HepG2 (cell line): ENCODE measurements at regions not wholly inside any gene's neighbourhood (a gene's known extent, or its start where the extent isn't known, plus 50 kb on each side); places are given as distances from the start of the nearest gene placed in this dataset.

Source experiments
- ATAC-seq: fragments of 200-7000 bp; cut with Tn5 transposase; 3 replicates; pipeline ENCODE4 v1.9.1; 2020; ENCODE audit warnings: mild to moderate bottlenecking, moderate library complexity
- BruUV-seq: library from RNA; stranded (reverse); fragments of 400-500 nt; replicated peaks from 2 replicates; lab custom pipeline; 2021; lab: Mats Ljungman, UMichigan
- CTCF ChIA-PET: fragments of 300-600 bp; formaldehyde crosslinking; extraction: SDS; loops from one replicate; lab custom pipeline; 2021; ENCODE audit warnings: low total read pairs, inconsistent platforms, low intra/inter-chr PET ratio; lab: Yijun Ruan, JAX
- POLR2A ChIA-PET: fragments of 350-600 bp; sonication (Branson Sonifier 250); formaldehyde crosslinking; loops from one replicate; lab custom pipeline; 2020; ENCODE audit warnings: antibody characterized with exemption, inconsistent platforms; lab: Yijun Ruan, JAX
- DNase-seq: peaks from one replicate; pipeline ENCODE4 v3.0.0-alpha.2; 2015; ENCODE audit warnings: low spot score
- FAIRE-seq: peaks from 3 replicates; lab custom pipeline; 2011; peaks lifted over from hg19 to GRCh38; lab: Jason Lieb, UNC
- H2AFZ ChIP-seq: one replicate; pipeline ENCODE4 v1.6.1; 2011; ENCODE audit warnings: low read length, inconsistent platforms
- H3K27ac ChIP-seq: fragments of 300-600 bp; 3 replicates; pipeline ENCODE4 v1.8.0; 2011; ENCODE audit warnings: mixed run types, mild to moderate bottlenecking, mixed read lengths, low read length, inconsistent platforms; ENCODE audit not compliant: insufficient read depth; ENCODE audit errors: extremely low read length
- H3K27me3 ChIP-seq, 2 experiments: fragments of 200-600 bp in 1 of 2; 2 replicates in 1 of 2; 3 replicates in 1 of 2; pipeline versions ENCODE4 v1.6.0 to v1.8.0; 2011; ENCODE audit warnings: low read length in 2 of 2, mild to moderate bottlenecking in 2 of 2, moderate library complexity in 2 of 2, inconsistent platforms in 1 of 2; ENCODE audit not compliant: insufficient read depth in 2 of 2, control insufficient read depth in 1 of 2
- H3K36me3 ChIP-seq, 2 experiments: fragments of 200-600 bp in 1 of 2; replicated peaks in 1 of 2; 2 replicates in 1 of 2; 3 replicates in 1 of 2; pipeline versions ENCODE4 v1.5.1 to v1.8.0; 2011; ENCODE audit warnings: low read length in 2 of 2, inconsistent platforms in 1 of 2; ENCODE audit not compliant: insufficient read depth in 2 of 2, control insufficient read depth in 1 of 2
- H3K4me1 ChIP-seq: 2 replicates; pipeline ENCODE4 v1.5.1; 2012; ENCODE audit warnings: low read length, inconsistent platforms; ENCODE audit not compliant: insufficient read depth
- H3K4me2 ChIP-seq: 2 replicates; pipeline ENCODE4 v1.6.0; 2011; ENCODE audit warnings: low read depth, low read length, inconsistent platforms
- H3K4me3 ChIP-seq, 3 experiments: fragments of 200-600 bp in 1 of 3; sonication (generic), shearing (Covaris generic) in 1 of 3; replicated peaks in 1 of 3; 2 replicates each; pipeline ENCODE4 v1.5.1; 2011 to 2016; ENCODE audit warnings: low read length in 3 of 3, inconsistent platforms in 2 of 3, low read depth in 2 of 3, mild to moderate bottlenecking in 2 of 3, control low read depth in 1 of 3, mixed read lengths in 1 of 3; ENCODE audit not compliant: insufficient read depth in 1 of 3
- H3K79me2 ChIP-seq: one replicate; pipeline ENCODE4 v1.6.1; 2011; ENCODE audit warnings: low read length, inconsistent platforms; ENCODE audit not compliant: insufficient read depth
- H3K9ac ChIP-seq: 2 replicates; pipeline ENCODE4 v1.6.0; 2011; ENCODE audit warnings: mild to moderate bottlenecking, low read depth, low read length, inconsistent platforms; ENCODE audit not compliant: insufficient read depth
- H3K9me3 ChIP-seq: 2 replicates; pipeline ENCODE4 v1.5.1; 2012; ENCODE audit warnings: mild to moderate bottlenecking, low read length
- H4K20me1 ChIP-seq: 2 replicates; pipeline ENCODE4 v1.6.0; 2011; ENCODE audit warnings: inconsistent platforms, mild to moderate bottlenecking, low read length, moderate library complexity; ENCODE audit not compliant: insufficient read depth
- ASH2L ChIP-seq: fragments of 300-600, 200-600 bp; sonication (generic); IDR thresholded peaks from 2 replicates; pipeline ENCODE4 v1.7.0; 2017; ENCODE audit warnings: low read depth, mild to moderate bottlenecking, moderate library complexity, mixed read lengths, low read length; ENCODE audit not compliant: insufficient read length
- BRCA1 ChIP-seq: sonication (generic); formaldehyde crosslinking; IDR thresholded peaks from 2 replicates; pipeline ENCODE4 v1.4.0; 2020; ENCODE audit warnings: missing genetic modification reagents
- GTF3A ChIP-seq: sonication (generic); formaldehyde crosslinking; conservative IDR thresholded peaks from 2 replicates; pipeline ENCODE4 v1.4.0; 2020; ENCODE audit warnings: mild to moderate bottlenecking, missing genetic modification reagents
- KDM5B ChIP-seq: sonication (generic); formaldehyde crosslinking; IDR thresholded peaks from 2 replicates; pipeline ENCODE4 v1.4.0; 2020; ENCODE audit warnings: missing genetic modification reagents, mild to moderate bottlenecking, borderline replicate concordance
- MAF1 ChIP-seq: sonication (generic); formaldehyde crosslinking; IDR thresholded peaks from 2 replicates; pipeline ENCODE4 v1.5.0; 2020; ENCODE audit warnings: missing genetic modification reagents, borderline replicate concordance
- MEIS1 ChIP-seq: sonication (generic); formaldehyde crosslinking; IDR thresholded peaks from 2 replicates; pipeline ENCODE4 v1.9.0; 2021; ENCODE audit warnings: mild to moderate bottlenecking, missing genetic modification reagents, moderate library complexity, borderline replicate concordance
- NRL ChIP-seq: sonication (generic); formaldehyde crosslinking; IDR thresholded peaks from 2 replicates; pipeline ENCODE4 v1.5.0; 2020; ENCODE audit warnings: missing genetic modification reagents, mild to moderate bottlenecking, moderate library complexity, borderline replicate concordance
- SALL2 ChIP-seq: sonication (generic); formaldehyde crosslinking; IDR thresholded peaks from 2 replicates; pipeline ENCODE4 v1.8.1; 2023; ENCODE audit warnings: mild to moderate bottlenecking, missing genetic modification reagents, inconsistent platforms
- SOX5 ChIP-seq: IDR thresholded peaks from 2 replicates; pipeline ENCODE4 v1.6.1; 2016; ENCODE audit warnings: borderline replicate concordance
- THYN1 ChIP-seq: sonication (generic); formaldehyde crosslinking; IDR thresholded peaks from 2 replicates; pipeline ENCODE4 v1.8.1; 2023; ENCODE audit warnings: low read depth, mild to moderate bottlenecking, moderate library complexity, missing genetic modification reagents, borderline replicate concordance
- ZNF530 ChIP-seq: sonication (generic); formaldehyde crosslinking; IDR thresholded peaks from 2 replicates; pipeline ENCODE4 v1.5.0; 2020; ENCODE audit warnings: low read depth, mild to moderate bottlenecking, missing genetic modification reagents
- ZNF839 ChIP-seq: sonication (generic); formaldehyde crosslinking; IDR thresholded peaks from 2 replicates; pipeline ENCODE4 v1.4.0; 2020; ENCODE audit warnings: missing genetic modification reagents, mild to moderate bottlenecking, borderline replicate concordance
- WGBS: methylation state at CpG from one replicate; pipeline ENCODE4 v1.1.6; 2017; ENCODE audit warnings: low lambda C conversion rate; 5-methylcytosine and 5-hydroxymethylcytosine counted together
- in situ Hi-C: cut with HindIII; loops from 2 replicates; pipeline ENCODE4 v1.10.0; 2017; ENCODE audit warnings: low pct_unique_long_range_greater_than_20kb; ENCODE audit not compliant: extremely low pct_ligation_motif_present
- intact Hi-C: fragments of 100-400 bp; cut with micrococcal nuclease; formaldehyde crosslinking; loops from one replicate; pipeline ENCODE4 v1.10.0; 2022; ENCODE audit not compliant: unreplicated experiment
- TF ChIP-seq, protein P1 (sequence below): sonication (generic); formaldehyde crosslinking; IDR thresholded peaks from 2 replicates; pipeline ENCODE4 v1.5.0; 2020; ENCODE audit warnings: missing genetic modification reagents

DNA sequence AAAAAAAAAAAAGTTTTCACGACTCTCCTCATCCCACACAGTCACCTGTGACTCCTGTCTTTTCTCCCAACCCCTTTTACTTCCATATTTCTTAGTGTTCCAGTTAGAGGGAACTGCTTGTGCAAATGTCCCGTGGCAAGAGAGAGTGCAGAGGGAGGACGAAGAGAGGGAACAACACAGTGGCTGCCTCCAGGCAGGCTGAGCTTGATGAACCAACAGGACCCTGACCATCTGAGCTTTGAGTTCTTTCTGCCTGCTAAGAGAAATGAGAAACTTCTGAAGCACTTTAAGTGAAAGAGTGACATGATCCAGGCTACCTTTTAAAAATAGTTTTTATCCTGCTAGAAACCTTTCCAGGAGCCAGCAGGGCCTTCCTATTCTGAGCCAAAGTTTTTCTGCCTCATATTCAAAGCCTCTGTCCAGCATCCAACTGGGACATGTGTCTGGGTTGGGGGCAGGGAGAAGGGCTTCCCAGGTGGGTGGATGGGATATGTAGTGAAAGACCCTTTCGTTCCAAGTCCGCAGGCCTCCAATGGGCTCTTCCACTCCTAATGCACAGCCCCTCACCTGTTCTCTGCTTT lies 239.9 kb downstream of the OPA1 start:
- Histone ChIP-seq H3K36me3 (no peaks in the 10 kb centered on the region), H3K79me2 (no peaks in the 10 kb centered on the region), H3K9ac (no peak overlapping the region), H3K9me3 (no peaks in the 10 kb centered on the region), H3K4me3 (no peak overlapping the region), H2AFZ (no peak overlapping the region), H3K27me3 (peaks cover 0 to 2% of the 10 kb centered on the region in 2 experiments; a peak in 1 of 5 replicates), H3K27ac (no peak overlapping the region), H3K4me2 (no peak overlapping the region), H3K4me1 (no peaks in the 10 kb centered on the region), H4K20me1 (no peaks in the 10 kb centered on the region)
- TF ChIP-seq GTF3A, result no peak
- no peak for TF ChIP-seq SOX5 (CRISPR knock-in tag)
- TF ChIP-seq MAF1 (CRISPR knock-in tag), result no peak
- no peak for TF ChIP-seq SALL2
- TF ChIP-seq THYN1, result no peak
- no peak for TF ChIP-seq NRL (CRISPR knock-in tag)
- TF ChIP-seq ASH2L, result no peak
- TF ChIP-seq KDM5B, result no peak
- TF ChIP-seq ZNF839 (CRISPR knock-in tag), result no peak
- TF ChIP-seq BRCA1 (CRISPR knock-in tag), result no peak
- TF ChIP-seq MEIS1 (CRISPR knock-in tag), result no peak
- no peak for TF ChIP-seq ZNF530 (CRISPR knock-in tag)
- TF ChIP-seq, protein P1, sequence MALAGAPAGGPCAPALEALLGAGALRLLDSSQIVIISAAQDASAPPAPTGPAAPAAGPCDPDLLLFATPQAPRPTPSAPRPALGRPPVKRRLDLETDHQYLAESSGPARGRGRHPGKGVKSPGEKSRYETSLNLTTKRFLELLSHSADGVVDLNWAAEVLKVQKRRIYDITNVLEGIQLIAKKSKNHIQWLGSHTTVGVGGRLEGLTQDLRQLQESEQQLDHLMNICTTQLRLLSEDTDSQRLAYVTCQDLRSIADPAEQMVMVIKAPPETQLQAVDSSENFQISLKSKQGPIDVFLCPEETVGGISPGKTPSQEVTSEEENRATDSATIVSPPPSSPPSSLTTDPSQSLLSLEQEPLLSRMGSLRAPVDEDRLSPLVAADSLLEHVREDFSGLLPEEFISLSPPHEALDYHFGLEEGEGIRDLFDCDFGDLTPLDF, result no peak
- ChIA-PET POLR2A (no interaction called here), CTCF (no interaction called here)
- in situ Hi-C loops (no loop called here), intact Hi-C loops (no loop called here)
- DNase-seq, result no peak
- 59% methylated on average over 5 of the region's 5 CpGs for WGBS
- no peak for FAIRE-seq
- no peak for ATAC-seq
- no TSS peak for BruUV-seq
